NB4 (cell line): ENCODE measurements at regions not wholly inside any gene's neighbourhood (a gene's known extent, or its start where the extent isn't known, plus 50 kb on each side); places are given as distances from the start of the nearest gene placed in this dataset.

Experiments used
- DNase-seq: peaks from one replicate; pipeline ENCODE4 v3.0.0; 2010; ENCODE audit warnings: low read depth
- H3K4me3 ChIP-seq: one replicate; pipeline ENCODE4 v1.5.1; 2011; ENCODE audit warnings: mild to moderate bottlenecking, low read depth, low read length, moderate library complexity
- MYC ChIP-seq: IDR thresholded peaks from 2 replicates; pipeline ENCODE4 v1.6.1; 2011; ENCODE audit warnings: low read depth, low read length
- POLR2A ChIP-seq: IDR thresholded peaks from 2 replicates; pipeline ENCODE4 v1.6.1; 2011; ENCODE audit warnings: mild to moderate bottlenecking; ENCODE audit not compliant: insufficient read length; ENCODE audit errors: extremely low read depth
- TF ChIP-seq, protein P1 (sequence below): IDR thresholded peaks from one replicate; pipeline ENCODE4 v1.5.1; 2012; ENCODE audit warnings: low read depth, low read length
- TF ChIP-seq, protein P2 (sequence below): IDR thresholded peaks from 2 replicates; pipeline ENCODE4 v1.6.1; 2011; ENCODE audit warnings: low read depth, low read length

DNA sequence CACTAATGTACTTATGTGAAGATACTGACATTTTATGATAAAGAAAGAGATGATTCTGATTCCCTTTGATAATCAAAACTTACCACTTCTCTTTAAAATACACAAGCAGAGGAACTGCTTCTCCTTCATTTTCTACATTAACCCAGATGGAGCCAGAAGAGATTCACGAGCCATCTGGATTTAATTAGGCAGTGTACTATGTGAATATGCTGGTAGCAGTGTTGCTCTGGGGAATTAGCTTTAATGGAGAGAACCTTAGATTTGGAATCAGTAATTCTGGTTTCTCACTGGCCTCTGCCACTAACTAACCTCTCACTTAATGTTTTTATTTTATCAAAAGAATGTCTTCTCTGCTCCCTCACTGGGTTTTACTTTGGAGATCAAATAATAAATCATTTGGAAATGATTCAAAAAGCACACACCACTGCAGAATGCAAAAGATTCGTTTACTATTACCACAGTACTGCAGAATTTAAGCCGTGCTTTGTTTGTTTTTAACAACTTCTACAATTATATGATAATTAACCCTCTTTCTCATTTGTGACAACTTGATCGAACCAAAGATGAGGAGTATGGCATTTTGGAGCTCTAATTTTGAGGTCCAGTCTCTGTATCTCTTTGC lies 77.5 kb upstream of the PHYHIPL start:
- H3K4me3 ChIP-seq: no peak overlapping the region
- TF ChIP-seq, protein P1, sequence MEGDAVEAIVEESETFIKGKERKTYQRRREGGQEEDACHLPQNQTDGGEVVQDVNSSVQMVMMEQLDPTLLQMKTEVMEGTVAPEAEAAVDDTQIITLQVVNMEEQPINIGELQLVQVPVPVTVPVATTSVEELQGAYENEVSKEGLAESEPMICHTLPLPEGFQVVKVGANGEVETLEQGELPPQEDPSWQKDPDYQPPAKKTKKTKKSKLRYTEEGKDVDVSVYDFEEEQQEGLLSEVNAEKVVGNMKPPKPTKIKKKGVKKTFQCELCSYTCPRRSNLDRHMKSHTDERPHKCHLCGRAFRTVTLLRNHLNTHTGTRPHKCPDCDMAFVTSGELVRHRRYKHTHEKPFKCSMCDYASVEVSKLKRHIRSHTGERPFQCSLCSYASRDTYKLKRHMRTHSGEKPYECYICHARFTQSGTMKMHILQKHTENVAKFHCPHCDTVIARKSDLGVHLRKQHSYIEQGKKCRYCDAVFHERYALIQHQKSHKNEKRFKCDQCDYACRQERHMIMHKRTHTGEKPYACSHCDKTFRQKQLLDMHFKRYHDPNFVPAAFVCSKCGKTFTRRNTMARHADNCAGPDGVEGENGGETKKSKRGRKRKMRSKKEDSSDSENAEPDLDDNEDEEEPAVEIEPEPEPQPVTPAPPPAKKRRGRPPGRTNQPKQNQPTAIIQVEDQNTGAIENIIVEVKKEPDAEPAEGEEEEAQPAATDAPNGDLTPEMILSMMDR: no peak
- no peak for TF ChIP-seq POLR2A
- TF ChIP-seq MYC: no peak
- TF ChIP-seq, protein P2, sequence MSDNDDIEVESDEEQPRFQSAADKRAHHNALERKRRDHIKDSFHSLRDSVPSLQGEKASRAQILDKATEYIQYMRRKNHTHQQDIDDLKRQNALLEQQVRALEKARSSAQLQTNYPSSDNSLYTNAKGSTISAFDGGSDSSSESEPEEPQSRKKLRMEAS: no peak
- DNase-seq: no peak

DNA sequence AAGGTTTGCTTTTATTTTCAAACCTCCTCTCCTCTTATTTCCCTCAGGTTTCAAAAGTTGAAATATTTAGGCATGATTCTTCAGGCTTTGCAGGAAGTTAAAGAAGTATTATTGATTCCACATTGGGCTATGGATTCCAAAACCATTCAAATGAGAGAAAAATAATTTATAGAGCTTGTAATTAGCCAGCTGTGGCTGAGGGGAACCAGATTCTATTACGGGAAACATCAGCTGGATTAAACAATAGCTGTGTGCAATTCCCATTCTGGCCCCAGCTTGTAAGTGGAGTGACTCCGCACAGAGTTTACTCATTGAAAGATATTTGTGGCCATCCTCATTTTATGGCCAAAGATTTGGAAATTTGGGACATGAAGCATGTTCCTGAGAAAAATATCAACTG lies 77.0 kb upstream of the PHYHIPL start:
- H3K4me3 ChIP-seq: no peak overlapping the region
- TF ChIP-seq POLR2A: no peak
- no peak for TF ChIP-seq MYC
- TF ChIP-seq, protein P2: no peak
- TF ChIP-seq, protein P1: no peak
- no peak for DNase-seq

DNA sequence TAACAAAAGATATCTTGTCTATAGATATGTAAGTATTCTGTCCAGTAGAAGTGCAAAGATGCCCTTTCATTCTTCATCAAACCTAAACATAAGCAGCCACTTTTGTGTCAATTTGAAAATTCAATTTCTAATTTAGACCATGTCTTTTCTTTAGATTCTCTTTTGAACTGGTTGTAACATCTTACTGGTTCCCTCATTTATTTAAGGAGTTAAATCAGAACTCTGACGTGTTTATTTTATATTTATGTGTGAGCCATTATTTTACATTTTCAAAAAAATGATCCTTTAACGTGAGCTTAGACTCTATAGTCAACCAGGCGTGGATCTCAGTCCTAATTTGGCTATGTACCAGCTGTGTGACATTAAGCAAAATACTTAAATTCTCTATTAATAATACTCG lies 74.0 kb upstream of the PHYHIPL start:
- H3K4me3 ChIP-seq: no peak overlapping the region
- DNase-seq: no peak
- TF ChIP-seq POLR2A: no peak
- TF ChIP-seq, protein P1: no peak
- TF ChIP-seq, protein P2: no peak
- TF ChIP-seq MYC: no peak

DNA sequence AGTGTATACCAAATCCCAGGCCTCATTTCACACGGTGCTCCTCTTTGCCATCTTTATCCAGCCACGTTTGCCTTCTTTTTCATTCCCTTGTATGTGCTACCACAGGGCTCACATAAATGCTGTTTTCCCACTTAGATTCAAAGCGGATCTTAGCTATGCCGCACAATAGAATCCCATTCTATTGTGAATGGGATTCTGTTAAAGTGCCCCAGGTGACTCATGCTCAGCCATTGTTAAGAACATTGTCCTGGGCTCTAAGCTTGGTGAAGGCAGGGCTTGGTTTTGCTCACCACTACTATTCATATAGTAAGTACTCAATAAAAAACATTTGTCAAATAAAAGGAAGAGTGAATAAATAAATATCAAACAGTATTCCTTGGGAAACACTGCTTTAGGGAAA lies 72.3 kb upstream of the PHYHIPL start:
- DNase-seq: no peak
- TF ChIP-seq POLR2A (no peak), MYC (no peak)
- TF ChIP-seq, protein P2: no peak
- TF ChIP-seq, protein P1: no peak
- no peak overlapping the region for H3K4me3 ChIP-seq

DNA sequence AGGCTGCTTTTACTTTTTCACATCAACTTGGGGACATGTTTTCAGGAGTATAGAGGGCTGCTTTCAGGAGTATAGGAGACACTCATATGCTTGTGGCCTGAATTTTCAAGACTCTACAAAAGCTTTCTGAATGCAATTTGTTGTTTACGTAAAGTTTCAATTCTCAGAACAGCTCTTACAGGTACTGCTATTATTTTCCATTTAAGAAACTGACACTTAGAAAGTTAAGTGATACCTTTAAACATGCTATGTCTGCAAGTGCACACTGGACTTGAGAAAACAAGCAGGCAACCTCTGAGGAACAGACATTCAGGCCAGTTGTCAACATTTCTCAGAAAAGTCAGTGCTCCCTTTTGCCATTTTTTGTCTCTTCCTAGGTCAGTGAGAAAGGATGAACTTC lies 70.0 kb upstream of the PHYHIPL start:
- H3K4me3 ChIP-seq: no peak overlapping the region
- TF ChIP-seq, protein P2: no peak
- TF ChIP-seq POLR2A (no peak), MYC (no peak)
- TF ChIP-seq, protein P1: no peak
- DNase-seq: no peak

DNA sequence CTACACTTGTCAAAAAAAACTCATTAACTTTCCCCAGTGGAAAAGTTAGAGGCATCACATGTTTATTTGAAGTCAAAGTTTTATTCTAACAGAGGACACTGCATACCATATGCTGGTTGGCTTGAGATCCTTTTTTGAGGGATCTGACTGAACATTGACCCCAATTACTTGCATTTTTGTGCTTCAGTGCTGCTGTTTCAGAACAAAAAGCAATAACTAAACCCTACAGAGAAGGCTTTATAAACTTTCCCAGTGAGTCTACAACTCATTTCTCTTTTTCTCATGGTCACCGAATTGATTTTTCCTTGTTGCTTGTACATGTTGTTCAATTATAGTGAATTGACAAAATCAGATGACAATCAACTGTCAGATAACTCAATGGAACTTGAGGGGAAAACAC lies 69.3 kb upstream of the PHYHIPL start:
- H3K4me3 ChIP-seq: no peak overlapping the region
- no peak for TF ChIP-seq MYC
- no peak for TF ChIP-seq POLR2A
- TF ChIP-seq, protein P1: no peak
- TF ChIP-seq, protein P2: no peak
- DNase-seq: no peak
